Esophagus muscularis mucosa (tissue), 4 donors: ENCODE measurements at regions not wholly inside any gene's neighbourhood (a gene's known extent, or its start where the extent isn't known, plus 50 kb on each side); places are given as distances from the start of the nearest gene placed in this dataset.

ENCODE experiments used
- CTCF ChIP-seq, 3 experiments: fragments of 200-600 bp in 2 of 3; fragments of 450-650 bp in 1 of 3; sonication (generic) in 2 of 3; IDR thresholded peaks; one replicate each; pipeline ENCODE4 v1.5.1; 2017 to 2019; ENCODE audit warnings: antibody characterized with exemption in 3 of 3, mild to moderate bottlenecking in 2 of 3, moderate library complexity in 1 of 3
- EP300 ChIP-seq: sonication (generic); formaldehyde crosslinking; IDR thresholded peaks from one replicate; pipeline ENCODE4 v1.6.1; 2017; ENCODE audit warnings: antibody characterized with exemption
- POLR2A ChIP-seq: fragments of 450-650 bp; IDR thresholded peaks from one replicate; pipeline ENCODE4 v1.6.1; 2017; ENCODE audit warnings: antibody characterized with exemption, moderate library complexity, mild to moderate bottlenecking, low read depth
- POLR2AphosphoS5 ChIP-seq, 2 donors: sonication (generic); formaldehyde crosslinking; IDR thresholded peaks; one replicate each; pipeline ENCODE4 v1.6.1; 2017; ENCODE audit warnings: antibody characterized with exemption in 2 of 2

GRCh38 chr5:34523387-34523726, 132.8 kb upstream of the RAI14 start:
- TF ChIP-seq CTCF (IDR thresholded peaks at IDR 0.05) (no peak), POLR2A (no peak), POLR2AphosphoS5 (IDR thresholded peaks at IDR 0.05) (no peak), EP300 (no peak)
